MG63 (cell line): ENCODE measurements at regions not wholly inside any gene's neighbourhood (a gene's known extent, or its start where the extent isn't known, plus 50 kb on each side); places are given as distances from the start of the nearest gene placed in this dataset.
"Not testable (repeated sequence)": the region's sequence is repeated elsewhere in the genome, so short reads cannot be mapped to it uniquely, and the experiment has no call there.

Experiments
- DNase-seq: peaks from one replicate; pipeline ENCODE4 v3.0.0-alpha.2; 2020
- H3K27me3 ChIP-seq: fragments of 250-450 bp; sonication (Bioruptor Pico); 2 replicates; pipeline ENCODE4 v1.5.1; 2020; ENCODE audit warnings: mild to moderate bottlenecking, moderate library complexity
- H3K36me3 ChIP-seq: fragments of 250-450 bp; sonication (Bioruptor Pico); 2 replicates; pipeline ENCODE4 v1.5.1; 2020; ENCODE audit warnings: mild to moderate bottlenecking, moderate library complexity
- H3K4me3 ChIP-seq: fragments of 250-450 bp; sonication (Bioruptor Pico); 2 replicates; pipeline ENCODE4 v1.5.1; 2020; ENCODE audit warnings: mild to moderate bottlenecking, moderate library complexity
- H3K9me3 ChIP-seq: fragments of 250-450 bp; sonication (Bioruptor Pico); 2 replicates; pipeline ENCODE4 v1.5.1; 2020; ENCODE audit warnings: mild to moderate bottlenecking, moderate library complexity

- Histone ChIP-seq H3K27me3 (no peaks in the 10 kb centered on the region; the same call in 1 of the 2 replicates), H3K4me3 (no peak overlapping the region), H3K9me3 (no peaks in the 10 kb centered on the region), H3K36me3 (no peaks in the 10 kb centered on the region)
- no peak for DNase-seq
These were observed 1170.3 kb downstream of the OLFM4 start for GRCh38 chr13:54198911-54199310.

- Histone ChIP-seq H3K9me3 (no peaks in the 10 kb centered on the region), H3K36me3 (no peaks in the 10 kb centered on the region)
These were observed 1178.0 kb downstream of the OLFM4 start for GRCh38 chr13:54206626-54207025.

GRCh38 chr13:54210397-54211049 is 1181.9 kb downstream of the OLFM4 start:
- no peak for DNase-seq
- no peaks in the 10 kb centered on the region for H3K9me3 ChIP-seq
- no peaks in the 10 kb centered on the region for H3K36me3 ChIP-seq
- H3K27me3 ChIP-seq = no peaks in the 10 kb centered on the region
- no peak overlapping the region for H3K4me3 ChIP-seq

More at GRCh38 chr13:54206626-54207025, 1178.0 kb downstream of the OLFM4 start:
- no peak overlapping the region for H3K4me3 ChIP-seq
- H3K27me3 ChIP-seq = no peaks in the 10 kb centered on the region; the same call in 1 of the 2 replicates
- DNase-seq = no peak

GRCh38 chr13:54216221-54216620 is 1187.6 kb downstream of the OLFM4 start:
- no peak for DNase-seq
- Histone ChIP-seq H3K4me3 (no peak overlapping the region), H3K27me3 (no peaks in the 10 kb centered on the region), H3K36me3 (no peaks in the 10 kb centered on the region), H3K9me3 (no peaks in the 10 kb centered on the region)

- H3K36me3 ChIP-seq = no peaks in the 10 kb centered on the region
- no peaks in the 10 kb centered on the region for H3K27me3 ChIP-seq
- no peak overlapping the region for H3K4me3 ChIP-seq
- no peak for DNase-seq
- H3K9me3 ChIP-seq = no peaks in the 10 kb centered on the region
These were observed 1198.3 kb downstream of the OLFM4 start for GRCh38 chr13:54226876-54227275.

- H3K4me3 ChIP-seq = no peak overlapping the region
- no peaks in the 10 kb centered on the region for H3K9me3 ChIP-seq
- no peaks in the 10 kb centered on the region for H3K36me3 ChIP-seq
- H3K27me3 ChIP-seq = peaks cover 3% of the 10 kb centered on the region; the same call in 1 of the 2 replicates
- DNase-seq = no peak
These were observed 1204.1 kb downstream of the OLFM4 start for GRCh38 chr13:54232700-54233099.

- Histone ChIP-seq H3K9me3 (no peaks in the 10 kb centered on the region), H3K27me3 (peaks cover 3% of the 10 kb centered on the region; the same call in 1 of the 2 replicates), H3K4me3 (no peak overlapping the region), H3K36me3 (no peaks in the 10 kb centered on the region)
- no peak for DNase-seq
These were observed 1206.0 kb downstream of the OLFM4 start for GRCh38 chr13:54234607-54235006.

- DNase-seq = no peak
These were observed 1213.1 kb downstream of the OLFM4 start for GRCh38 chr13:54241719-54242118.

GRCh38 chr13:54248306-54248705 is 1219.7 kb downstream of the OLFM4 start:
- DNase-seq = no peak
- Histone ChIP-seq H3K4me3 (no peak overlapping the region), H3K9me3 (no peaks in the 10 kb centered on the region), H3K36me3 (no peaks in the 10 kb centered on the region), H3K27me3 (no peaks in the 10 kb centered on the region)

More at GRCh38 chr13:54241719-54242118, 1213.1 kb downstream of the OLFM4 start:
- Histone ChIP-seq H3K36me3 (no peaks in the 10 kb centered on the region), H3K27me3 (no peaks in the 10 kb centered on the region), H3K4me3 (no peak overlapping the region), H3K9me3 (no peaks in the 10 kb centered on the region)

GRCh38 chr13:54261856-54262255 is 1233.2 kb downstream of the OLFM4 start:
- Histone ChIP-seq H3K9me3 (no peaks in the 10 kb centered on the region), H3K4me3 (no peak overlapping the region), H3K36me3 (no peaks in the 10 kb centered on the region), H3K27me3 (no peaks in the 10 kb centered on the region)
- DNase-seq = no peak

- Histone ChIP-seq H3K9me3 (no peaks in the 10 kb centered on the region), H3K27me3 (no peaks in the 10 kb centered on the region), H3K36me3 (no peaks in the 10 kb centered on the region), H3K4me3 (no peak overlapping the region)
- no peak for DNase-seq
These were observed 1235.3 kb downstream of the OLFM4 start for GRCh38 chr13:54263868-54264267.

- not testable (repeated sequence) for H3K9me3 ChIP-seq, DNase-seq, H3K4me3 ChIP-seq, H3K27me3 ChIP-seq, H3K36me3 ChIP-seq
These were observed 1238.6 kb downstream of the OLFM4 start for GRCh38 chr13:54267253-54267668.

- not testable (repeated sequence) for H3K36me3 ChIP-seq, H3K9me3 ChIP-seq, DNase-seq, H3K4me3 ChIP-seq, H3K27me3 ChIP-seq
These were observed 1239.5 kb downstream of the OLFM4 start for GRCh38 chr13:54268013-54268695.

- H3K27me3 ChIP-seq = no peaks in the 10 kb centered on the region
- H3K4me3 ChIP-seq = no peak overlapping the region
- H3K9me3 ChIP-seq = no peaks in the 10 kb centered on the region
- no peak for DNase-seq
- no peaks in the 10 kb centered on the region for H3K36me3 ChIP-seq
These were observed 1258.6 kb downstream of the OLFM4 start for GRCh38 chr13:54287062-54287764.

- DNase-seq = no peak
- Histone ChIP-seq H3K27me3 (no peaks in the 10 kb centered on the region), H3K9me3 (no peaks in the 10 kb centered on the region), H3K36me3 (no peaks in the 10 kb centered on the region), H3K4me3 (no peak overlapping the region)
These were observed 1272.5 kb downstream of the OLFM4 start for GRCh38 chr13:54301085-54301484.

GRCh38 chr13:54305377-54305776 is 1276.8 kb downstream of the OLFM4 start:
- no peak overlapping the region for H3K4me3 ChIP-seq
- no peaks in the 10 kb centered on the region for H3K36me3 ChIP-seq
- no peaks in the 10 kb centered on the region for H3K27me3 ChIP-seq
- no peak for DNase-seq
- H3K9me3 ChIP-seq = no peaks in the 10 kb centered on the region

GRCh38 chr13:54312885-54313284 is 1284.3 kb downstream of the OLFM4 start:
- DNase-seq = no peak
- Histone ChIP-seq H3K9me3 (no peaks in the 10 kb centered on the region), H3K4me3 (no peak overlapping the region), H3K36me3 (no peaks in the 10 kb centered on the region), H3K27me3 (no peaks in the 10 kb centered on the region)
